OCI-LY1 (cell line): ENCODE measurements at regions not wholly inside any gene's neighbourhood (a gene's known extent, or its start where the extent isn't known, plus 50 kb on each side); places are given as distances from the start of the nearest gene placed in this dataset.

ENCODE experiments used
- EZH2 ChIP-seq: fragments of 200-600 bp; sonication (generic), shearing (Covaris generic); IDR thresholded peaks from 2 replicates; pipeline ENCODE4 v1.8.0; 2017; ENCODE audit warnings: borderline replicate concordance, mixed run types, mild to moderate bottlenecking, antibody characterized with exemption, low read length, moderate library complexity, mixed read lengths
- TF ChIP-seq, protein P1 (sequence below): fragments of 200-600 bp; sonication (generic), shearing (Covaris generic); IDR thresholded peaks from 2 replicates; pipeline ENCODE4 v1.5.1; 2017; ENCODE audit warnings: mild to moderate bottlenecking, antibody characterized with exemption, low read length, moderate library complexity, mixed read lengths

DNA sequence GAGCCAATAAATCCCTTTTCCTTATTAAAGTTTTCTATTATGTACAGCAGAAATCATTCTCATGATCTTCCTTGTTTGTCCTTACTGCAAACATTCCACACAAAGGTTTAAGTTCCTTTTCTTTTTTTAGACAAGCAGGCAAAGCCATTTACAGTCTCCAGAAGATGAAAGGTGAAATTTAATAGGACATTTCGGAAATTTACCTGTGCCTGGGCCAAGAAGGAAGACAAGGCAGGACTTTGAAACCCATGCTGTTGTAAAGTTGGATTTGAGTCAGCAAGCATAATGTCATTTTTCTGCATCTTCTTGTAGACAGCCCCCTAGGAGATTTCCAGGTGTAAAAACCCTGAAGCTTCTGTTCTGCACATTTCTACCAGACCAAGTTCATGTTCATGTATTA is 188.1 kb downstream of the PAPSS1 start:
- TF ChIP-seq, protein P1, sequence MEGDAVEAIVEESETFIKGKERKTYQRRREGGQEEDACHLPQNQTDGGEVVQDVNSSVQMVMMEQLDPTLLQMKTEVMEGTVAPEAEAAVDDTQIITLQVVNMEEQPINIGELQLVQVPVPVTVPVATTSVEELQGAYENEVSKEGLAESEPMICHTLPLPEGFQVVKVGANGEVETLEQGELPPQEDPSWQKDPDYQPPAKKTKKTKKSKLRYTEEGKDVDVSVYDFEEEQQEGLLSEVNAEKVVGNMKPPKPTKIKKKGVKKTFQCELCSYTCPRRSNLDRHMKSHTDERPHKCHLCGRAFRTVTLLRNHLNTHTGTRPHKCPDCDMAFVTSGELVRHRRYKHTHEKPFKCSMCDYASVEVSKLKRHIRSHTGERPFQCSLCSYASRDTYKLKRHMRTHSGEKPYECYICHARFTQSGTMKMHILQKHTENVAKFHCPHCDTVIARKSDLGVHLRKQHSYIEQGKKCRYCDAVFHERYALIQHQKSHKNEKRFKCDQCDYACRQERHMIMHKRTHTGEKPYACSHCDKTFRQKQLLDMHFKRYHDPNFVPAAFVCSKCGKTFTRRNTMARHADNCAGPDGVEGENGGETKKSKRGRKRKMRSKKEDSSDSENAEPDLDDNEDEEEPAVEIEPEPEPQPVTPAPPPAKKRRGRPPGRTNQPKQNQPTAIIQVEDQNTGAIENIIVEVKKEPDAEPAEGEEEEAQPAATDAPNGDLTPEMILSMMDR: no peak
- TF ChIP-seq EZH2: no peak
